Activated CD8-positive, alpha-beta T cell treated with anti-CD3 and anti-CD28 coated beads for 36 hours (primary cell): ENCODE measurements at regions not wholly inside any gene's neighbourhood (a gene's known extent, or its start where the extent isn't known, plus 50 kb on each side); places are given as distances from the start of the nearest gene placed in this dataset.

Experiments
- ATAC-seq: fragments of 200-7000 bp; cut with Tn5 transposase; one replicate; pipeline ENCODE4 v1.10.0; 2021; ENCODE audit warnings: mild to moderate bottlenecking, moderate library complexity
- CTCF ChIA-PET: fragments of 350-600 bp; sonication (Branson Sonifier 250); formaldehyde crosslinking; loops from one replicate; lab custom pipeline; 2021; ENCODE audit warnings: antibody characterized with exemption; lab: Charles Lee
- POLR2A ChIA-PET: fragments of 350-600 bp; sonication (Branson Sonifier 250); formaldehyde crosslinking; loops from one replicate; lab custom pipeline; 2021; ENCODE audit warnings: antibody characterized with exemption; lab: Charles Lee
- DNase-seq: peaks from one replicate; pipeline ENCODE4 v3.0.0-alpha.2; 2020
- H3K27ac Mint-ChIP-seq: one replicate; pipeline ENCODE4 v1.8.0; 2021; ENCODE audit warnings: mild to moderate bottlenecking, mixed read lengths
- H3K27me3 Mint-ChIP-seq: one replicate; pipeline ENCODE4 v1.8.0; 2021; ENCODE audit warnings: mixed read lengths
- H3K36me3 Mint-ChIP-seq: one replicate; pipeline ENCODE4 v1.8.0; 2021; ENCODE audit warnings: low read depth, mixed read lengths
- H3K4me1 Mint-ChIP-seq: one replicate; pipeline ENCODE4 v1.8.0; 2021; ENCODE audit warnings: low read depth, mixed read lengths
- H3K4me3 Mint-ChIP-seq: one replicate; pipeline ENCODE4 v1.8.0; 2021; ENCODE audit warnings: mild to moderate bottlenecking, moderate library complexity, mixed read lengths
- H3K9me3 Mint-ChIP-seq: one replicate; pipeline ENCODE4 v1.8.0; 2021; ENCODE audit warnings: mixed read lengths
- CTCF ChIP-seq: fragments of 200-600 bp; IDR thresholded peaks from one replicate; pipeline ENCODE4 v1.8.0; 2022; ENCODE audit warnings: antibody characterized with exemption, mild to moderate bottlenecking
- intact Hi-C: fragments of 100-400 bp; cut with micrococcal nuclease; formaldehyde crosslinking; loops from one replicate; pipeline ENCODE4 v1.10.0; 2022

GRCh38 chr3:95348879-95349278, 1286.0 kb downstream of the NSUN3 start:
- TF ChIP-seq CTCF = no peak
- intact Hi-C loops = no loop called here
- ATAC-seq (no peak), DNase-seq (no peak)
- Mint-ChIP-seq H3K27ac (no peak overlapping the region), H3K4me1 (no peaks in the 10 kb centered on the region), H3K9me3 (peaks cover 2% of the 10 kb centered on the region), H3K4me3 (no peak overlapping the region), H3K36me3 (no peaks in the 10 kb centered on the region), H3K27me3 (no peaks in the 10 kb centered on the region)
- ChIA-PET CTCF (no interaction called here), POLR2A (no interaction called here)

GRCh38 chr3:95350049-95350448, 1287.2 kb downstream of the NSUN3 start:
- Mint-ChIP-seq H3K4me3 (no peak overlapping the region), H3K9me3 (peaks cover 2% of the 10 kb centered on the region), H3K36me3 (no peaks in the 10 kb centered on the region), H3K27ac (no peak overlapping the region), H3K4me1 (no peaks in the 10 kb centered on the region), H3K27me3 (no peaks in the 10 kb centered on the region)
- ATAC-seq (no peak), DNase-seq (no peak)
- POLR2A ChIA-PET = no interaction called here
- no peak for TF ChIP-seq CTCF
- CTCF ChIA-PET = no interaction called here
- intact Hi-C loops = no loop called here

- CTCF ChIA-PET = no interaction called here
Measured at GRCh38 chr3:95351158-95351557, 1288.3 kb downstream of the NSUN3 start.

GRCh38 chr3:95352471-95352870, 1289.6 kb downstream of the NSUN3 start:
- Mint-ChIP-seq H3K4me1 (no peaks in the 10 kb centered on the region), H3K27ac (no peak overlapping the region)
- CTCF ChIA-PET = no interaction called here

More at GRCh38 chr3:95351158-95351557, 1288.3 kb downstream of the NSUN3 start:
- Mint-ChIP-seq H3K9me3 (peaks cover 2% of the 10 kb centered on the region), H3K36me3 (no peaks in the 10 kb centered on the region), H3K27me3 (no peaks in the 10 kb centered on the region), H3K4me1 (no peaks in the 10 kb centered on the region), H3K4me3 (no peak overlapping the region), H3K27ac (no peak overlapping the region)
- no peak for ATAC-seq
- POLR2A ChIA-PET = interaction anchor here (0.7 kb wide), 1 partner anchor 34 kb away, joined by 3 read pairs; no protein-coding TSS in a partner anchor
- TF ChIP-seq CTCF = no peak
- DNase-seq = no peak
- intact Hi-C loops = no loop called here

GRCh38 chr3:95354489-95354888, 1291.6 kb downstream of the NSUN3 start:
- no peak overlapping the region for H3K4me3 Mint-ChIP-seq
- TF ChIP-seq CTCF = no peak
- intact Hi-C loops = no loop called here

More at GRCh38 chr3:95352471-95352870, 1289.6 kb downstream of the NSUN3 start:
- TF ChIP-seq CTCF = no peak
- intact Hi-C loops = no loop called here
- Mint-ChIP-seq H3K27me3 (no peaks in the 10 kb centered on the region), H3K36me3 (no peaks in the 10 kb centered on the region), H3K9me3 (peaks cover 2% of the 10 kb centered on the region), H3K4me3 (no peak overlapping the region)
- POLR2A ChIA-PET = interaction anchor here (0.6 kb wide), 1 partner anchor 132 kb away, joined by 3 read pairs; no protein-coding TSS in a partner anchor
- DNase-seq = no peak
- ATAC-seq = no peak

More at GRCh38 chr3:95354489-95354888, 1291.6 kb downstream of the NSUN3 start:
- ATAC-seq = no peak
- Mint-ChIP-seq H3K9me3 (peaks cover 6% of the 10 kb centered on the region), H3K4me1 (no peaks in the 10 kb centered on the region), H3K27ac (no peak overlapping the region), H3K36me3 (no peaks in the 10 kb centered on the region), H3K27me3 (no peaks in the 10 kb centered on the region)
- DNase-seq = no peak
- ChIA-PET CTCF (no interaction called here), POLR2A (no interaction called here)
